ENCODE measurements at regions not wholly inside any gene's neighbourhood (a gene's known extent, or its start where the extent isn't known, plus 50 kb on each side); places are given as distances from the start of the nearest gene placed in this dataset.

DNA sequence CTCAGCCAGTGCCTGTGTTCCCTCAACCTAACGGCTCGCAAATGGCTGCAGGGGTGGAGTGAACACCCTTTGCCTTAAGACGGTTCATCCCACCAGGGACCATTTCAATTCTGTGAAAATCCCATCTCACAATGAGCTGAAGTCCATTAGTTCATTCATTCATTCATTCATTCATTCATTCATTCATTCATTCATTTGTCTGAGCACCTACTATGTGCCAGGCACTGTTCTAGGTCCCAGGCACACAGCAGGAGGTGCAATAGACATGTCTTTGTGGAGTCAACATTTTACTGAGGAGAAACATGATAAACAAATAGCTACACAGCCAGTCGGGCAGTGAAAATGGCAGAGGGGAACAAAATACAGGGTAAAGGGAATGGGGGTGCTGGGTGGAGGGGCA is 618.8 kb downstream of the MATN1 start:
- TF ChIP-seq, protein P1, sequence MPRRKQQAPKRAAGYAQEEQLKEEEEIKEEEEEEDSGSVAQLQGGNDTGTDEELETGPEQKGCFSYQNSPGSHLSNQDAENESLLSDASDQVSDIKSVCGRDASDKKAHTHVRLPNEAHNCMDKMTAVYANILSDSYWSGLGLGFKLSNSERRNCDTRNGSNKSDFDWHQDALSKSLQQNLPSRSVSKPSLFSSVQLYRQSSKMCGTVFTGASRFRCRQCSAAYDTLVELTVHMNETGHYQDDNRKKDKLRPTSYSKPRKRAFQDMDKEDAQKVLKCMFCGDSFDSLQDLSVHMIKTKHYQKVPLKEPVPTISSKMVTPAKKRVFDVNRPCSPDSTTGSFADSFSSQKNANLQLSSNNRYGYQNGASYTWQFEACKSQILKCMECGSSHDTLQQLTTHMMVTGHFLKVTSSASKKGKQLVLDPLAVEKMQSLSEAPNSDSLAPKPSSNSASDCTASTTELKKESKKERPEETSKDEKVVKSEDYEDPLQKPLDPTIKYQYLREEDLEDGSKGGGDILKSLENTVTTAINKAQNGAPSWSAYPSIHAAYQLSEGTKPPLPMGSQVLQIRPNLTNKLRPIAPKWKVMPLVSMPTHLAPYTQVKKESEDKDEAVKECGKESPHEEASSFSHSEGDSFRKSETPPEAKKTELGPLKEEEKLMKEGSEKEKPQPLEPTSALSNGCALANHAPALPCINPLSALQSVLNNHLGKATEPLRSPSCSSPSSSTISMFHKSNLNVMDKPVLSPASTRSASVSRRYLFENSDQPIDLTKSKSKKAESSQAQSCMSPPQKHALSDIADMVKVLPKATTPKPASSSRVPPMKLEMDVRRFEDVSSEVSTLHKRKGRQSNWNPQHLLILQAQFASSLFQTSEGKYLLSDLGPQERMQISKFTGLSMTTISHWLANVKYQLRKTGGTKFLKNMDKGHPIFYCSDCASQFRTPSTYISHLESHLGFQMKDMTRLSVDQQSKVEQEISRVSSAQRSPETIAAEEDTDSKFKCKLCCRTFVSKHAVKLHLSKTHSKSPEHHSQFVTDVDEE (CRISPR knock-in tag; IDR thresholded peaks at IDR 0.05) = no peak
- TF ChIP-seq ZFP30 (CRISPR knock-in tag; IDR thresholded peaks at IDR 0.05) (no peak), OSR1 (CRISPR knock-in tag; IDR thresholded peaks at IDR 0.05) (no peak), ZFP3 (CRISPR knock-in tag; IDR thresholded peaks at IDR 0.05) (no peak), SNAI2 (CRISPR knock-in tag; IDR thresholded peaks at IDR 0.05) (no peak), ISL1 (CRISPR knock-in tag; IDR thresholded peaks at IDR 0.05) (no peak), ESRRG (CRISPR knock-in tag; IDR thresholded peaks at IDR 0.05) (no peak)
- TF ChIP-seq, protein P2, sequence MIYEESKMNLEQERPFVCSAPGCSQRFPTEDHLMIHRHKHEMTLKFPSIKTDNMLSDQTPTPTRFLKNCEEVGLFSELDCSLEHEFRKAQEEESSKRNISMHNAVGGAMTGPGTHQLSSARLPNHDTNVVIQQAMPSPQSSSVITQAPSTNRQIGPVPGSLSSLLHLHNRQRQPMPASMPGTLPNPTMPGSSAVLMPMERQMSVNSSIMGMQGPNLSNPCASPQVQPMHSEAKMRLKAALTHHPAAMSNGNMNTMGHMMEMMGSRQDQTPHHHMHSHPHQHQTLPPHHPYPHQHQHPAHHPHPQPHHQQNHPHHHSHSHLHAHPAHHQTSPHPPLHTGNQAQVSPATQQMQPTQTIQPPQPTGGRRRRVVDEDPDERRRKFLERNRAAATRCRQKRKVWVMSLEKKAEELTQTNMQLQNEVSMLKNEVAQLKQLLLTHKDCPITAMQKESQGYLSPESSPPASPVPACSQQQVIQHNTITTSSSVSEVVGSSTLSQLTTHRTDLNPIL (CRISPR knock-in tag; IDR thresholded peaks at IDR 0.05; ENCODE audit: low read depth) = no peak
- ATAC-seq = no peak

DNA sequence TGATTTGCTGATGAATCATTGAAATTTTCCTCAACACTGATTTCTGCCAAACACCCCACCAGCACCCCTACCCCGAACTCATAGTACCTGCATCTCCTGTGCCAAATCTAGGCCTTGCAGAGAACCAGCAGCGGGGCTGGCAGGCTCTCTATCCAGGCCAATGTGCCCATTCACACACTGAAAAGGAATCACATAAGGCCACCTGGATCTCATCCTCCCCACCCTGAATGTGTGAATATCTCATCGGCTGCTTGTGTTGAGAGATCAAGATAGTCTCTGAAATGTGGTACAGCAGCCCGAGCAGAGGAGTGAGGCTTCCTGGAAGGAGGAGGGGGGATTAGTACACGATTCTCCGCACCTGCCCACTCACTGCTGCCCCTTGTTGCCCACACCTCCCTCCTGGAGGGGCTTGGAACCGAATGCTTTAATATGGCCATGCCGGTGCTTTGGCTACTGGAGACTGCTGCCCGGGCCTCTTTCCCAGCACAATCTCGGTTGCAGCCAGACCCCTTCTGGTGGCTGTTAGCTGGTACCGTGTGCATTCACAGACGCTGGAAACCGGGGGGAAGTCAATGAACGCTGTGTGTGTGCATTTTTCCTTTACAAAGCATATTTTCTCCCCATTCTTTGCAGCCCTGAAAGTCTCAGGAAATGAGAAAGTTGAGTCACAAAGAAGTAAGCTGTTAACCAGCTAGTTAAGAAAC is 619.5 kb downstream of the MATN1 start:
- ATAC-seq = no peak
- TF ChIP-seq, protein P2 (CRISPR knock-in tag; IDR thresholded peaks at IDR 0.05; ENCODE audit: low read depth) = no peak
- TF ChIP-seq GLIS3 (CRISPR knock-in tag; IDR thresholded peaks at IDR 0.05) (no peak), ISL1 (CRISPR knock-in tag; IDR thresholded peaks at IDR 0.05) (no peak), PPARA (CRISPR knock-in tag; IDR thresholded peaks at IDR 0.05; ENCODE audit: borderline replicate concordance) (no peak), TCF4 (CRISPR knock-in tag; IDR thresholded peaks at IDR 0.05; ENCODE audit: borderline replicate concordance) (no peak), ZNF565 (CRISPR knock-in tag; conservative IDR thresholded peaks at IDR 0.05; ENCODE audit: low read depth) (no peak), ZNF8 (CRISPR knock-in tag; IDR thresholded peaks at IDR 0.05) (no peak), ZFP3 (CRISPR knock-in tag; IDR thresholded peaks at IDR 0.05) (no peak), POU6F1 (CRISPR knock-in tag; IDR thresholded peaks at IDR 0.05; ENCODE audit: borderline replicate concordance, low read depth) (no peak), CSDC2 (CRISPR knock-in tag; IDR thresholded peaks at IDR 0.05) (no peak), ZFP30 (CRISPR knock-in tag; IDR thresholded peaks at IDR 0.05) (no peak), BACH2 (CRISPR knock-in tag; IDR thresholded peaks at IDR 0.05; ENCODE audit: borderline replicate concordance) (no peak), PATZ1 (CRISPR knock-in tag; IDR thresholded peaks at IDR 0.05; ENCODE audit: borderline replicate concordance) (no peak), ESRRG (CRISPR knock-in tag; IDR thresholded peaks at IDR 0.05) (no peak), ZNF70 (CRISPR knock-in tag; IDR thresholded peaks at IDR 0.05) (no peak)
- TF ChIP-seq, protein P3, sequence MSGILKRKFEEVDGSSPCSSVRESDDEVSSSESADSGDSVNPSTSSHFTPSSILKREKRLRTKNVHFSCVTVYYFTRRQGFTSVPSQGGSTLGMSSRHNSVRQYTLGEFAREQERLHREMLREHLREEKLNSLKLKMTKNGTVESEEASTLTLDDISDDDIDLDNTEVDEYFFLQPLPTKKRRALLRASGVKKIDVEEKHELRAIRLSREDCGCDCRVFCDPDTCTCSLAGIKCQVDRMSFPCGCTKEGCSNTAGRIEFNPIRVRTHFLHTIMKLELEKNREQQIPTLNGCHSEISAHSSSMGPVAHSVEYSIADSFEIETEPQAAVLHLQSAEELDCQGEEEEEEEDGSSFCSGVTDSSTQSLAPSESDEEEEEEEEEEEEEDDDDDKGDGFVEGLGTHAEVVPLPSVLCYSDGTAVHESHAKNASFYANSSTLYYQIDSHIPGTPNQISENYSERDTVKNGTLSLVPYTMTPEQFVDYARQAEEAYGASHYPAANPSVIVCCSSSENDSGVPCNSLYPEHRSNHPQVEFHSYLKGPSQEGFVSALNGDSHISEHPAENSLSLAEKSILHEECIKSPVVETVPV (CRISPR knock-in tag; IDR thresholded peaks at IDR 0.05) = no peak
- TF ChIP-seq, protein P1 (CRISPR knock-in tag; IDR thresholded peaks at IDR 0.05) = no peak
